Stimulated activated CD8-positive, alpha-beta memory T cell treated with anti-CD3 and anti-CD28 coated beads, Interleukin-7, amount 100 ng/mL, for 48 hours (primary cell): ENCODE measurements at regions not wholly inside any gene's neighbourhood (a gene's known extent, or its start where the extent isn't known, plus 50 kb on each side); places are given as distances from the start of the nearest gene placed in this dataset.
A peak's percentile ranks its signal among the peaks of the same experiment; 100 is the strongest.

Experiments used
- DNase-seq, 2 donors: peaks; one replicate each; pipeline ENCODE4 v3.0.0-alpha.2; 2020; ENCODE audit warnings: low read depth in 1 of 2; ENCODE audit errors: extremely low read depth in 1 of 2

DNA sequence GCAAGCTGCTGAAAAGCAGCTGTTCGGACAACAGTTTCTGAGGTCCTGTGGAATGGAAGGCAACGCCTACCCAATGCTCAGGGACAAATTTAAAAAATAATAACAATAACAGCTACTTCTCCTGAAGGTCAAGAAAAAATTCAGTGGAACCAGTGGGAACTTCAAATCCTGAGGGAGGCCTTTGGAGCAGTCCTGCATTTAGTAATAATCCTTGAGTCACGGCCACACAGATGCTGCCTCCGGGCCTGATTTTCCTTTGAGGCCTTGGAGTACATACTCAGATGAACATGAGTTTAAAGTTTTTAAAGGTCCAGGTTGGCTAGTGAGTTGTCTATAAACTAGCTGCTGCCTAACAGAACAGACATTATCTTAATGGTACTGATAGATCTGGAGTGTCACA, 268.0 kb downstream of the MSRB3 start:
- no peak for DNase-seq

DNA sequence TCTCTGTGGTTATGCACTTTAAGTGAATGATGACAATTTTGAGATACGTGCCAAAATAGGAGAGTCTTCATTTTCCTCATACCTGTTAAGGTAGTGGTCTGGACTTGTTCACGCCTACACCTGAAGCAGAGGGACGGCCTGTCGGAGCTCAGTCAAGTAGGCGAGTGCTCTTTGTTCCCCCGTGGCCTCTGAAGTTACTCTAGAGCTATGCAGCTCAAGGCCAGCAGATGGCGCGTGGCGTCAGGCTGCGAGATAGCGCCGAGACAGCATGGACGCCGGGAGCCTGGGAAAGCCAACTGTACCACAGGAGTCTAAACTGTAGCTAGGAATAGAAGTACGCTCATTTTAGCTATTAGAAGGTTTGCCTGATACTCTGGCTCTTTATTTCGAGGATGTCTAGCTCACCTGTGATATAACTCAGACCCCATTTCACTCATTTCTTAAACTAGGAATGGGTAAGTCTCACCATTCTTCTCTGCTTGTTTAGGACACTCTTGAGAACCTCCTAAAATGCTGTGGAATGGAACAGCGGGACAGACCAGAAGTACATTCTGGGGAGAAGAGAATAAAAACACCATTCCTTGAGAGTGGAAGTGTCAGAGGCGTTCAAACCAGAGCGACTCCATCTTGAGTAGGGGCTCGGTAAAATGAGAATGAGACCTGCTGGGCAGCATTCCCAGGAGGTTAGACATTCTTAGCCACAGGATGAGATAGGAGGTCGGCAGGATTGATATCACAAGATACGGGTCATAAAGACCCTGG, 267.4 kb upstream of the HMGA2 start:
- DNase-seq, result peak; percentile 9 to 23

DNA sequence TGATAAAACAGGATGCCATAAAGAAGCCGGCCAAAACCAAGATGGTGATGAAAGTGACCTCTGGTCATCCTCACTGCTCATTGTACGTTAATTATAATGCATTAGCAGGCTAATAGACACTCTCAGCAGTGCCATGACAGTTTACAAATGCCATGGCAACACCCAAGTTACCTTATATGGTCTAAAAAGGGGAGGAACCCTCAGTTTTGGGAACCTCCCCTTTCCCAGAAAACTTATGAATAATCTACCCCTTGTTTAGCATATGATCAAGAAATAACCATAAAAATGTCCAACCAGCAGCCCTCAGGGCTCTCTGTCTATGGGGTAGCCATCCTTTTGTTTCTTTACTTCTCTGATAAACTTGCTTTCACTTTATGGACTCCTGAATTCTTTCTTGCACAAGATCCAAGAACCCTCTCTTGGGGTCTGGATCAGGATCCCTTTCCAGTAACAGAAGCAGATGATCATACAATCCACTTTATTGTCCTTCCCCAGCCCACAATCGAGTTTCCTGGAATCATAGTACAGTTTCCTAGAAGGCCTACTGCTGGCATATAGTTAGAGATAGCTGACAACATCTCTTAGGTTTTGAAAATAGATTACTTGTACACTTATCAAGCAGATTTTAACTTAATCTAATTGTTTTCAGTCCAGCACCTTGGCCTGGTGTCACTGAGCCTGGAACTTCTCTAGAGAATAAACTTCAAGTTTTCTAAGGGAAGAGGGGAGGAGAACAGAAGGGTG, 266.7 kb upstream of the HMGA2 start:
- DNase-seq, result no peak

DNA sequence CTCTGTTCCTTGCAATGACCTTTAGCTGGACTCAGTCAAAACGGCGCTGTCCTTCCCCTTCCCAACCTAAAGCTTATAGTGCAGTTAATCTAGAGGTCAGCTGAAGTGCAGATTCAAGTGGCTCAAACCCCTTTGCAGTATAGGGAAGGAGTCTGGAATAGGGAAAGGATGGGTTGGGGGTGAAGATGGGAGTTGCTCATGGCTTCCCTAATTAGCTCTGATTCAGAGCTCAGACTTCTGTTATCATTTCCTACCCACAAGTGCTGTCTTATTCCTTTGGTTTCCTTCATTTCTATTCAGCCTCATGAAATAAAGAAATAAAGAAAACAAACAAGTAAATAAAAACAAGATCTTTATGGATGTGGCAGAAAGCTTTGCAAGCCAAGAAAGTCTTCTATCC, 264.0 kb upstream of the HMGA2 start:
- DNase-seq, result no peak

DNA sequence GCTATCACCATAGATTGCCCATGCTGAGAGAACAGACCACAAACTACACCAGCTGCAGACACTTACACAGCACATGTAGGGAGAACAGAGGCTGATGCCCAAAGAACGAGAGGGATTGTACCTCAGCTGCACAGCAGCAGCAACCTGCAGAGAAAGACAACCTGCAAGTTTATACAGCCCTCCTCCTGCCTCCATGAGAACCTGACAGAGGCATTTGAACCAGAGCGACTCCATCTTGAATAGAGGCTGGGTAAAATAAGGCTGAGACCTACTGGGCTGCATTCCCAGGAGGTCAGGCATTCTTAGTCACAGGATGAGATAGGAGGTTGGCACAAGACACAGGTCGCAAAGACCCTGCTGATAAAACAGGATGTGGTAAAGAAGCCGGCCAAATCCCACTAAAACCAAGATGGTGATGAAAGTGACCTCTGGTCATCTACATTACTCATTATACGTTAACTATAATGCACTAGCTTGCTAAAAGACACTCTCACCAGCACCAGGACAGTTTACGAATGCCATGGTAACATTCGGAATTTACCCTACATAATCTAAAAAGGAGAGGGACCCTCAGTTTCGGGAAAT, 262.4 kb upstream of the HMGA2 start:
- no peak for DNase-seq

DNA sequence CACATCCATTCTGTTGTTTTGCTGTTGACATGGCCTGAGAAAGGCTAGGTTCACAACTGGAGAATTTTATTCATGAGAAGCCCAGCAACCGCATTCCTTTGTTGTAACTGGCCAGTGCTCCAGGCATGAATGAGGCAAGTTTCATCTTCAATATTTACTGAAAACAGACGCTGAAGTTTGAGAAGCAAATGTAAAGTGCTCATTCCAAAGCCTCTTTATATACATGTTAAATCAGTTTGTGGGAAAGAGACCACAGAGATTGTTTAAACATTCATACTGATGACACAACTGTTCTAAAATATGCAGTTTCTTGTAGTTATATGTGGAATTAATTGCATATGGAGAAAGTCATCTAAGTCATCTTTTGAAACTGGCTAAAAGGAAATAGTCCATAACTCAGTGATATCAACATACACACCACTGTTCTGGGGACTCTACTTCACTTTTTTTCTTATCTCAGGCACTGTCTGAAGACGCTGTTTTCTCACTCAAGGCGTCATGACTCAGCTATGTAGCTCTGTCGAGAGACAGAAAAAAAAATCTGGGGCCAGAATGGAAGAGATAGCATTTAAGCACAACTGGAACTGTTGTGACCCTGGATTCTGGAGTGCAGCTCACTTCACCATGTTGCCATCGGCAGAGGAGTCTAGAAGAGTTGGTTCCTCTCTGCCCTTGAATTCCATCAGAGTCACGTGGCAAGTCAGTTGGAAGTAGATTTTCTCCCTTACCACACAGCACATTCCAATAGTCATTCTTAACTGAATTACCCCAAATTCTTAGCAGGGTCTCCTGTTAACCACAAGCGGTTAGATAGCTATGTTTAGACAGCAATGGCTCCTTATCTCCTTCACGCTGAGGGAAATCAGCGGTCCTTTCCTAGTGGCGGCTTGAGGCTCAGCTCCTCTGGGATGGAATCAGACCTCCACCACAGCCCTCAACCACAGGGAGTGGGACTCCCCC, 258.4 kb upstream of the HMGA2 start:
- no peak for DNase-seq

DNA sequence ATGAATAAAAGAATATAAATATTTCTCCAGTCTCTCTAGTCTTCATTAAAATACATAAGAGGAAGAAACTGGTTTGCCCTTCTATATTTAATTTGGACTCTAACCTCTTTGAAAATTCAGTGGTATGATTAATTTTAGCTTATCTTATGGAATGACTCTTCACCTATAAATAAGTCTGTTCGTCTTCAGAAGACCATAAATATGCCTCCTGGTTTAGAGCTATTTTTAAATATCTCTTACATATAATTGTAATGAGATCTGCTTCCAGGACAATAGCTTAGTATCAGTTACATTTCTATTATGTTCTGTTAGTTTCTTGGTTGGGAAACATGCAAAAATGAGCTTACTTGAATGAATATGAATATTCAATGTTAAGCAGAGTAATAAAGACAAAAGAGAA, 257.5 kb upstream of the HMGA2 start:
- no peak for DNase-seq

DNA sequence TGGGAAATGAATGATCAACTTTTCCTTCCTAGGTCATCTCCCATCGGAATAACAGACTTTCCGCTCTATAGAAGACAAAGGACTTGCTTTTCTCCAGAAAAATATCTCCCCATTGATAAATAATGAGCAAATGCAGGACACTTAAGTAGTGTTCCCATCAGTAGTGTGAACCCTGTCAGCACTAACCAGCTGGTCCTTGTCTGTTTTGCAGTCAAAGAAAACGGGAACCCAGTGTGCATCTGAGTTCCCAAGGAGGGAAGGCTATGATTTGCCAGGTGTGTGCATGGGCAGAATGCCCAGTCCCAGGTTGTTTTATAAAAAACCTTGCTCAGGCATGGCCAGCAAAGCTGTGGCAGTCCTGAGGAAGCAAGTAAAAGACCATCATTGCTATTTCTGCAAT, 256.5 kb upstream of the HMGA2 start:
- DNase-seq, result no peak

DNA sequence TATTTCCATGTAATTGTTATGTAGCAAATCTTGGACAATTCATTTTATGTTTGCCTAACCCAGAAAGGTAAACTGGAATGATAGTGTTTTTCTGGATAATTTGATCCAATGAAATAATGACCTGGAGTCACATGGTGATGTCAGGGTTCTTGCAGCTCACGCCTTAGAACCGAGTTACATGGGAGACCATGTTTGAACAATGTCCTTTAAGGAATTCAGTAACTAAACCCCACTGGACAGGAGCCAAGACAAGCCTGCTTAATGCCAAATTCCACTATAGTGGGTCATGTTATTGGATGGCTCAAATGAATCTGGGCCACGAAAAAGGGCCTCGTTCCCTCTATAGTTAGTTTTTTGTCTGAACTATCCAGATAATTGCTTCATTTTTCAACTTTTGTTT, 255.8 kb upstream of the HMGA2 start:
- no peak for DNase-seq

DNA sequence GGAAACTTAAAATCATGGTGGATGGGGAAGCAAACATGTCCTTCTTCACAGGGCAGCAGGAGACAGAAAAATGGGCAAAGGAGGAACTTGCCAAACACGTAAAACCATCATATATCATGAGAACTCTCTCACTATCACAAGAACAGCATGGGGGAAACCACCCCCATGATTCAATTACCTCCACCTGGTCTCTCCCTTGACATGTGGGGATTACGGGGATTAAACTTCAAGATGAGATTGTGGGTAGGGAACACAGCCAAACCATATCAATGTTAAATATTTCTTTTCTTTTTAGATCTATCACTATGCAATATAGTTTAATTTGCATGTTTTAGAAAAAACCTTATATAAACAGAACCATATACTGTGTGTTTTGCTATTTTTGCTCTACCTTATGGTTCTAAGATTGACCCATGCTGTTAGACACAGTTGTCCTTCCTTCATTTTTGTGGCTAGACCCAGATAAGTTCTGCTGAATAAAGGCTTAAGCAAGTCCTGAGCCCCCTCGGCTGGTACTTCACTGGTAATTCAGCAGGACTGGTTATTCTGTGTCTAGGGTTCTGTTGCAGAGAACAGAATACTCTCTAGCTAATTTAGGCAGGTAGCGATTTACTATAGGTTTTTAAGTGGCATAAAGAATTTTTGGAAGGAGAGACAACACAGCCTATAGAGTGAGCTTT, 253.7 kb upstream of the HMGA2 start:
- no peak for DNase-seq

DNA sequence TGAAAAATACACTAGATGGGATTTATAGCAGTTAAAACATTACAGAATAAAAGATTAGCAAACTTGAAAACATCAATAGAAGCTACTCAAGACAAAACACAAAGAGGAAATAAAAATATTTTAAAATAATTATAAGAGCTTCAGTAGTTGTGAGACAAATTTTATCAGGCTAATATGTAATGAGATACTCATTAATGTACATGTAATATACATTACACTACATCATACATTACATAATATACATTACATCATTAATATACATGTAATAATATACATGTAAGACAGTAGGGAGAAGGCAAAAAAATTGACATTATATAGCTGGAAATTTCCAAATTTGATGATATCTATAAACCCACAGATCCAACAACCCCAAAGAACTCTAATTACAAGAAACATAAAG, 249.4 kb upstream of the HMGA2 start:
- DNase-seq, result no peak

DNA sequence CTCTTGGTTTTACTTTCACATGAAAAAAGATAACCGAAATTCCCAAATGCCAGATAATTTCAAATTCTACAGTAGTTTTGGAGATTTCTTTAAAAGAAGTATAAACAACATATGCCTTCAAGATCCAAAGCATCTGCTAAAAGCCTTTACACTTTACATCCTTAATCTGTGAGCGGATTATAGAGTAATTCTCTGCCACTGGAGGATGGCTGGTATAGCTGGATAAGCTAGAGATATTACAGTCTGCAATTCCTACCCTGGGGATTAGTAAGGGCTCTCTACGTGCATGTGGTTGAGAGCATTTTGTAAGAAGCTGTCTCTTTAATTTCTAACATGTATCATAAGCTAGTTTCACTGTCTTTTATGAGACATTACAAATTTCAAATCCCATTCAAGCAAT, 240.3 kb upstream of the HMGA2 start:
- no peak for DNase-seq

DNA sequence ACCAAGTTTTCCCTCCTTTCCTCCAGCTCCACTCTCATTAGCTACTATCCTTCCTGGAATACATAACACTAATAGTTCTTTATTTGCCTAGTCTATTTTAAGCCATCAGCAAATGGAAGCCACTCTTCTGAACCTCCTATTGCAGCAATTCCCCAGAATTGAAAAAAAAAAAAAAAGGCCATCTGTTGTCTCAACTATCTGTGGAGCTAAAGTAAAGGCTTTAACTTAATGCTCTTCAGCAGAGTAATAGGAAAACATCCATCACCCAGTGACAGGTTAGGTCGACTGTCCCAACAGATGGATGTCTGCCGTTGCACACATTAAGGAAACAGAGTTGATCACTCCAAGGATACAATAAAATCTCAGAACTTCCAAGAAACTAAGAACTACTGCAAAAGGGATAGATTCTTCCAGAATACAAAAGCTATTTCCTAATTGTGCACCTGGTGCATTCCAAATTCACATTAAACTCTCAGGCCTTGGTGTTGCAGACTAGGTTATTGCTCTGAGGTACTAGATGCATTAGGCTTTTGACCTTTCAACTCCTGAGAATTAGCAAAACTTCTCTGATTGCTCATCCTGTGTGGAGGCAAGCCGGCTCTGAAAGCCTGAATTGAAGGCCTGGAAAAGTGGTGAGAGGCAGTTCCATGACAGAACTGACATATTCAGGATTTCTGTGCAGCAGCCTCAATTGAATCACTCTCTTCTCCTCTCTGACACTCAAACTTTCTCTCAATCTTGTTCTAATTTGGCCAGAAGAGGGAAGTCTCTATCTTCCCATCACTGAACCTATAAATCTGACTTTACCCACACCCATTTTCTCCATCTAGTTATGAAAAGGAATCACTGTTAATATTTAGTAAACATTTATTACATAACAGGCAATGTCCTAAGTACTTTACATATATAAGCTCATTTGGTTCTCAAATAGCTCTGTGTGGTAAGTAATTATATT, 238.4 kb upstream of the HMGA2 start:
- DNase-seq, result no peak

DNA sequence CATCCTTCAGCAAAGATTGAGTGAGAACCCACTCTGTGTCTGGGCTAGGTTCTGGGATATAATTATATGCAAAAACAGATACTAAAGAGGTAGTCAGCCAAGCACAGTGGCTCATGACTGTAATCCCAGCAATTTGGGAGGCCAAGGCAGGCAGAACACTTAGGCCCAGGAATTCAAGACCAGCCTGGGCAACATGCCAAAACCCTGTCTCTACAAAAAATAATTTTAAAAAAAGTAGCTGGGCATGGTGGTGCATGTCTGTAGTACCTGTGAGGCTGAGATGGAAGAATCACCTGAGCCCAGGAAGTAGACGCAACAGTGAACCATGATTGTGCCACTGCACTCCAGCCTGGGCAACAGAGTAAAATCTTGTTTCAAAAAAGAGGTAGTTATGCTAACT, 237.5 kb upstream of the HMGA2 start:
- DNase-seq, result no peak

DNA sequence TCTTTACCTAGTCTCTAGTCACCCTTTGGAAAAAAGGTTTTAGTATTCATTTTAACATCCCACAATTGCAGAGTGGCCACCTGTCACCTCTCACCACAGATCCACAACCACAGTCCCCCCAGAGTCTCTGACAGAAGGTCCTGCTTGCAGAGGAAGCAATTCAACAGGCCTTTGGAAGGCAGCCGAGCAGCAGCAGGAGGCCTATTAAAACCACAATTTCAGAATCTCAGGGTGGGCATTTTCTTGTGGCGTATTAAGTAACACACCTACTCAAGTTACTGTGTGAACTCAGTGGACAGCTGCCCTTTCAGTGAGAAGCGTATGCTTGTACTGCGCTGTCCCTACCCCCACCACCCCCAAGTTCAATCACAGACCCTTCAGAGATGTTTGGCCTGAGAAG, 234.0 kb upstream of the HMGA2 start:
- no peak for DNase-seq

DNA sequence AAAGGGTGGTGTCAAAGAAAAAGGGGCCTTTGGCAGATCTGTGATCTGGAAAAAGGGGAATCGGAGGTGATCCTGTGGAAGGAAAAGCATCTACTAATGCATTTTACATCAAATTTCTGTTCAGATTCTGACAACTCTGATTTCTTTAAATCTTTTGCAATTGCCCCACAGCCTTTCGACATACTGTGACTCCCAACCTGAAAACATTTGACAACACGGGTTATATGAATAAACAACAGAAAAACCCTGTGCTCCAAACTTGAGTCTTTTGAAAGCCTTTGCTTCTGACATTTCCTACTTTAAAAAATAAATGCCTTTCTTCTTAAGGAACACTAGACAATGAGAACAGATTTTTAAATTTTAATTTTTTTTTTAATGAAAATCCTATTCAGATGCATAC, 231.9 kb upstream of the HMGA2 start:
- no peak for DNase-seq

DNA sequence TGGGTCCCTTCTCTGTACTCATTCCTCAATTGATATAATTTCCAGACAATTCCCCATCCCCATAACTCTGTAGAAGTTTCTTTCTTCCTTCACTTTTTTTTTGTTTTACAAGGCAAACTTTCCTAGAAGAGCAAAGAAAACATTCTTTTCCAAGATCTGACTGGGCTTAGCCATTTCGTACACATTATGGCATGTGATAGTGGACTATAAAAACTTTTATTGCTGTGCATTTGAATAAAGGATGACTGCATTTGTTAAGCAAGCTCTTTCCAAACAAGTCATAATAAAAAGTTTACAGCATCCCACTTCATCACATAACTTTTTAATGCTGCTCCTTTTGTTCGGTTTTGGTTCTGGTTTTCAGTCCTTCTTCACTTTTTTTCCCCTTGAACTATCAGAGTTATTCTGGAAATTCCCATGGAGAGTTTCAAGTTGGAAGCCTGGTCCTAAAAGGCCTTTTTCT, 231.0 kb upstream of the HMGA2 start:
- DNase-seq, result no peak

DNA sequence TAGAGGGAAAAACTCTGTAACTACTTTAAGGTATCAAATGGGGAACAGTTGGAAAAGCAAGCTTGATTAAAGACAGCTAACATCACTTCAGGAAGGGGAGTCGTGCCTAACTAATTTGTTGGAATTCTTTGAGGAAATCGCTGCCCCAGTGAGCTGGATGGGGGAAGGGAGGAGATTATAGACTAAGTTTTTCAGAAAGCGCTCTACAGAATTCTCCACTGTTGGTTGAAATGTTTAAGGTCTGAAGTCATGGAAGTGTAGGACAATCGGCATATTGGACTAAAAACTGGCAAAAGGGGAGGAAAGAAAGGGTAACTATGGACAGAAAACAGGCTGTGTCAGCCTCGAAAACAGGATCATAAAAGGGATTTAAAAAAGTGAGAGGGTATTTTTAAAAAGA, 229.9 kb upstream of the HMGA2 start:
- DNase-seq, result no peak

DNA sequence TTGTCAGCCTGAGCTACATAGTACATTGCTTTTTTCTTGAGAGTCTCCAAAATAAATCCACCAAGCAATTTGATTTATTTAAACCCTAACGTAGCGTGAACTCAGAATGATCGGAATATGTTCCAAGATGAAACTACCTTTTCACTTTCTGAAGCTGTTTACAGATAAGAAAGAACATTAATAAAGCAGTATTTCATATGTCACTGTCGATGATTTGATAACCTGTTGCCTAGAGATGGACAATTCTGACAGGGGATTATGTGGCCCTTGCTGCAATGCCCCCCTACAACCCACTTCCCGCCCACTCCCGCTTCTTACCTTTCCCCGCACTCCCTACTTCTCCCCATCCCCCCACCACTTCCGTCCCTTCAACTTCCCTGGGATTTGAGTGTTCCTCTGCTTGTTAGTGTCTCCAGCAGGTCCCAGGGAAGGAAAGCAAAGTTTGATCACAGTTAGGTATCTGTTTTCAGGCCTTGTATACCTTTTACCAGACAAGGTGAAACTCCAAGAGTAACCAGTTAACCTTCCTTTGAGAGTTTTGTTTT, 229.2 kb upstream of the HMGA2 start:
- no peak for DNase-seq
